NK-92 (cell line): ENCODE measurements at regions not wholly inside any gene's neighbourhood (a gene's known extent, or its start where the extent isn't known, plus 50 kb on each side); places are given as distances from the start of the nearest gene placed in this dataset.

Experiments used
- DNase-seq: peaks from one replicate; lab custom pipeline; 2025; ENCODE audit not compliant: unreplicated experiment; lab: John Stamatoyannopoulos, UW

- DNase-seq: no peak
Observed at GRCh38 chr15:70180186-70180875, 82.6 kb upstream of the TLE3 start.

GRCh38 chr15:70179309-70179892 is 81.7 kb upstream of the TLE3 start:
- DNase-seq: no peak

DNA sequence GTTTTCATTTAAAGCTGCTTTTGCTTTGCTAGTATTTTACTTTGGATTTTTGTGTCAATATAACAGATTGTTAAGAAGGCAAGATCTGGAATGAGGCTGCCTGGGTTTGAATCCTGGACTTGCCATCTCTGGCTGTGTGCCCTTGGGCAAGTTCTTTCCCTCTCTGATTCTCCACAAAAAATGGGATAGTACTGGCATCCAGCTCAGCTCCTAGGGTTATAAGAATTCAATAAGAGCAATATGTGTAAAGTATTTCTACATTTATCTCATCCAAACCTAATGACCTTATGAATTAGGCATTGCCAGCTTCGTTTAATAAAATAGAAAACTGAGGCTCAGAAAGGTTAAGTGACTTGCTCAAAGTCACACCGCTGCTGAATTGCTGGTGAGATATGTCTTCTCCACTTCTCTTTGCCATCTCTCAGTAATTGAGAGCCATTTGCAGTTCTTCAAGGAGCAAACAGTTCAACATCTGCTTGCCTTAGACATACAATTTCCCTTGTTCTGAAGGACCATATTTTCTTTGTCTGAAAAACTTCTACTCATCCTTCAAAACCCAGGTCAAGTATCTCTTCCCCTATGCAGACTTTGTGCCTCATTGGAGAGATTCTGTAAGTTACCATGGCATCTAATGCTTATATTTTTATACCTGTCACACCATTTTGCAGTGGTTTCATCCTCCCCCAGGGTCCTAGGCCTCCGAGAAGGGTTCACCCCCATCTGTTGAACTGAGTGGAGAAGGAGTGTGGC is 80.8 kb upstream of the TLE3 start:
- no peak for DNase-seq

DNA sequence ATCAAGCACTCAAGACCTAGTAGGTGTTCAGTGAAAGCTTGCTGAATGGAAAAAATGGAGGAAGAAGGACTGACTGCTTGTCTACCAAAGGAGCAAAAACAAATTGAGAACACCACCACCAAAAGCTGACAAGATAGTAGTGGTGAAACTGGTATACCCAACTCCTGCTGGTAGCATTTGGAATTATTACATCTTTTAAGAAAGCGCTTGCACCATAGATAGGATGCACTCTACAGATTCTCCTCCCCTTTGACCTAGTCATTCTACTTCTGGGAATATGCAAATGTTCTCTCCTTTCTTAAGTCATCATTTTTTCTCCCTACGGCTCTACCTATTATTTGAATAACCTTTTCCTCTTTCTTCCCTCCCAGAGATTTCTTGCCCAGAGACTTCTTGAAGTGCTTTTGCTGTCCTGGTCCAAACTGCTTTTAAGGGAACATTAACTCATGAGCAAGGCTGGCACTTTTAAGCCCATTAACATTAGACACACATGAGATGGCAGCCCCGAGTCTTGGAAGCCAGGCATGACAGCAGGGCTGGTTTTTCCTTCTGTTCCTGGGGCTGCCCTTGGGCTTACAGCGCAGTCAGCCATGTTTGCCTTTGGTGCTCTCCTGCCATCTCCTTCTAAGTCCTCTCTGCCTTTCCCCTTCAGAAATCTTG is 75.0 kb upstream of the TLE3 start:
- DNase-seq: no peak

- DNase-seq: no peak
Observed at GRCh38 chr15:70172124-70172523, 74.4 kb upstream of the TLE3 start.

- no peak for DNase-seq
Observed at GRCh38 chr15:70171256-70171886, 73.7 kb upstream of the TLE3 start.

- no peak for DNase-seq
Observed at GRCh38 chr15:70170096-70170699, 72.5 kb upstream of the TLE3 start.

DNA sequence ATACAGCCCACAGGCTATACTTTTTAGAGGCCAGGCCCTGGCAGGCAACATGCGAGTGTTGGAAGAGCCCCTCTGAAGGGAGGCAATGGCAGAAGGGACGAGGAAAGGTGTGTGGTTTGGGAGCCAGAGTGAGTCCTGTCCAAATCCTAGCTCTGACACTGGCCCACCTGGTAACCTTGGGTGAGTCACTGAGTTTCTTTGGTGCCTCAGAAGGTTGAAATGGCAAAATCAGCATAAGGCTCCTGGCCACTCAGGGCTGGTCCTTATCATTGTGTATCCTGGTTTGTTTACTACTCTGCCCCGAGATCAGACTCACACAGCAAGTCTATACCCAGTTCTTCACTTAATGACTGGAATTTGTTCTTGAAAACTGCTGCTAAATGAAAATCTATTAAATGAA is 71.4 kb upstream of the TLE3 start:
- DNase-seq: no peak

DNA sequence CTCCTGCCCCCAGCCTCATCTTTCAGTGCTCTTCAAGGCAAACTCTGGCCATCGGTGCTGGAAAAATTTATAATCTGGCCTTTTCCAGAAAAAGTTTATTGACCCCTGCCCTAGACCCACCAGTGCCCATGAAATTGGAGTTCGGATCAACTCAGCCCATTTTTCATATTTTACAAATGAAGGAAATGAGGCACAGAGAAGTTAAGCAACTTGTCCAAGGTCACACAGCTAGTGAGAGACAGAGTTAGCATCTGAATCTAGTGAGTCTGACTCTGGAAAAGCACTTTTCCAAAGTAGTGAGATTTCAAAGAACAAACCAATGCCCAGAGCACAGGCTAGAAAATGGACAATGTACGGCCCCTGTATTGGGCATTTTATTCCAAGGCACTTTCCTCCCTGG is 69.4 kb upstream of the TLE3 start:
- no peak for DNase-seq

DNA sequence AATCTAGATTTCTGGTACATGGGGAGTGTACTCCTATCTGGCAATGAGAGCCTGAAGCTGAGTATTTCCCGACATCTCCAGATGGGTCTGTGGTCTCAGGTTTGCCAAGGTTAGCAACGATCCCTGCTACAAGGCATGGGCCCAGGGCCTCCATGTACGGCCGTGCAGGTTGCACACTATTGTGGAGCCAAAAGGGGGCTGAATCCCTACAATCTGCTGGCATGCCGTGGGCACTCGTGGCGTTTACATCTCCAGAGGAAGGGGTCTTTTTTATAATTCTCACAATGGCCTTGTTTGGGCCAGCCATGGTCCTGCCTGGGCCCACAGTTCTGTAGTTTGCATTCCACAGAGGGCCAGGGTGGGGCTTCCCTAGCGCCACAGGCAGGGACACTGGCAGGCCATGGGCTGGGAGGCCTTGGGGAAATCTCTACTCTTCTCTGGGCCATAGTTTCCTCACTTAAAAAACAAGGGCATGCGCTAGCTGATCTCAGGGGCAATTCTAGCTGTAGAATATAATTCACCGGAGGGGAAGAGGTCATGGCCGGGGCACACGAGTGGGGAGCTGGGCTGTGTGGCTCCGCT is 68.9 kb upstream of the TLE3 start:
- no peak for DNase-seq

GRCh38 chr15:70165716-70166284 is 68.1 kb upstream of the TLE3 start:
- DNase-seq: no peak

GRCh38 chr15:70164910-70165715 is 67.4 kb upstream of the TLE3 start:
- no peak for DNase-seq

- no peak for DNase-seq
Observed at GRCh38 chr15:70164156-70164900, 66.6 kb upstream of the TLE3 start.

- DNase-seq: no peak
Observed at GRCh38 chr15:70160803-70161565, 63.3 kb upstream of the TLE3 start.

DNA sequence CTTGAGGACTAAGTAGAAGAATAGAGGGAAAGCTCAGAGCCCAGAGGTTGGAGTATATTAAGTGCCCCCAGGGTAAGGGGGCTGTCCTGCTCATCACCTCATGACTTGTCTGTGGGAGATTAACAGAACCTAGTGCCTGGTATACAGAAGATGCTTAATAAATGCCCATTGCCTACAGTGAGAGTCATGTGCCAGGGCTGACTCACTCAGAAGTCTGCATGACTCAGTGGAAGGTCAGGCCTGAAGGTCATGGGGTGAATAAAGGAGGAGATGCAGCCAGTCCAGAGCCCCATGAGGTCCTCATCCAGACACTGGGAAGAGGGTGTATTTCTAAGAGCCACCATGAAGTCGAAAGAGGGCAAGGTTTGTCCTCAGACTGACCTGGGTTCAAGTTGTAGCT is 62.5 kb upstream of the TLE3 start:
- no peak for DNase-seq

GRCh38 chr15:70159713-70160009 is 61.9 kb upstream of the TLE3 start:
- DNase-seq: no peak

DNA sequence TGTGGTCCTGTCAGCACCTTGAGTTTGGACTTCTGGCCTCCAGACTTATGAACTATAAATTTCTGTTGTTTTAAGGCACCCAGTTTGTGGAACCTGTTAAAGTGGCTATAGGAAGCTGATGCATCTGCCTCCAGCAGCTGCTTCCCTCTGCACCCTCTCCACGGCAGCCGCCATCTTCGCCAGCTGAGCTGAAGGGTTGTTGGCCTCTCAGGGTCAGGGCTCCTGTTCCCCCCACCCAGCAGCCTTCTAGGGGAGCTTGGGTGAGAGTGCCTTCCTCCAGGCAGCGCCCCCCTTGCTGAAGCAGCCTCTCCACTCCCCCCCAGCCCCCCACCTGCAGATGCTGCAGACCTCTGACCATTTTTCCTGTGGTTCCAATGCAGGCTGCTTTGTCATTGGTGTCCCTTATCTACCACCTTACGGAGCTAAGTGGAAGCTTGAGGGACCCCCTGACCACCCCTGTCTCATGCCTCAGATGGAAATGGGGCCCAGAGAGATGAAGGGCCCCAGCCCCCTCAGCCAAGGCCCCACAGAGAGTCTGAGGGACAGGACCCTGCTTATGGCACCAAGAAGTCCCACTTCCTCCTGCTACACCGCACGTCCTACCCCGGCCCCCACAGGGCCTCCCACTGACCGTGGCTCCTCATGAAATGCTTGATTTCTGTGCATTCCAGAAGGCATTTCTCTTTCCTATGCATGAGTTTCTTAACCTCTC is 61.4 kb upstream of the TLE3 start:
- no peak for DNase-seq
